Midbrain (tissue), 1 donor: ENCODE measurements at regions not wholly inside any gene's neighbourhood (a gene's known extent, or its start where the extent isn't known, plus 50 kb on each side); places are given as distances from the start of the nearest gene placed in this dataset.
A peak's percentile ranks its signal among the peaks of the same experiment; 100 is the strongest.
"Not testable (repeated sequence)": the region's sequence is repeated elsewhere in the genome, so short reads cannot be mapped to it uniquely, and the experiment has no call there.

Source experiments
- DNase-seq: peaks from one replicate; lab custom pipeline; 2025; lab: John Stamatoyannopoulos, UW

DNA sequence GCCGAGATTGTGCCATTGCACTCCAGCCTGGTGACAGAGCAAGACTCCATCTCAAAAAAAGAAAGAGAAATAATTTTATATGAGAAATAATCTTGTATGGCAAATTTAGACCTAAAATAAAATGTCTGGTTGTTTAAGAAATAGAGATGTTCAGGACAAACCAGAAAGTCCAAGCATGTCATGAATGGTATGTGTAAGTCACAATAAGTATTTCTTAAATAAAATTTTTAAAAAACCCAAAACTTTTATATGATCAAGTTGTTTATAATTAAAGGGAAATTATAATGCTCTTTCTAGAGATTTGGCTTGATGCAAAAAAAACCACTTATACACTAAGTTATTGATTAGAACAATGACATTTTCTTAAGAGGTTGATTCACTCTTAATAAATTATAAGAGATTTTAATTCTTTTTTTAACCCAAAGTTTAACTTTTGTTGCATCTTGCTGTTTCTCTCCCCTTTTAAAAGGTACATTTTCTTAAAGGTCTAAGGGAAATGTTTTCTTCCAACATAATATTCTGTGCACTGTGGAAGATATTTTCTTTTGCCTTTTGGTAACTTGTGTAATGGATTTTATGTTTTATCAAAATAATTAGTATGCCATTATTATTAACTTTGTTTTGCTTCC, 105.7 kb downstream of the RTP4 start:
- no peak for DNase-seq

GRCh38 chr3:187466306-187466705, 98.1 kb downstream of the RTP4 start:
- DNase-seq = not testable (repeated sequence)

DNA sequence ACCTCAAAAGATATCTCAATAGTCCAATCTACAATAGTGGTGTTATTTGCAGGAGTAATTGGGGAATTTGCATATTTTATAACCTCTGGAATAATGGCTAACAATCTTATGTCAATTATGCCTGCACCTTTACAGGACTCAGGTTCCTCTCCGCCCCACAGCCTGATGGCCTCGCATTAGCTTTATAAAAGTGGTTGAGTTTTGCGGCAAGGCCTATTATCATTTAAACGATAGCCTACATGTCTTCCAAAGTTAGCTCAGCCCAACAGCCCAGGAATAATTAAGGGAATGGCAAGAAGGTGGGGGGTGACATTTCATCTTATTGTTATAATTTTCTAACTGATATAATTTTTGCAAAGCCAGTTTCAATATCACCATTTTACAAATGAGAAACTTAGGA, 97.3 kb downstream of the RTP4 start:
- DNase-seq = no peak

GRCh38 chr3:187464682-187465081, 96.5 kb downstream of the RTP4 start:
- no peak for DNase-seq

- no peak for DNase-seq
Observed at GRCh38 chr3:187458921-187459320, 90.7 kb downstream of the RTP4 start.

- DNase-seq = no peak
Observed at GRCh38 chr3:187458383-187458782, 90.2 kb downstream of the RTP4 start.

GRCh38 chr3:187456250-187456649, 88.1 kb downstream of the RTP4 start:
- peak; percentile 74 for DNase-seq

DNA sequence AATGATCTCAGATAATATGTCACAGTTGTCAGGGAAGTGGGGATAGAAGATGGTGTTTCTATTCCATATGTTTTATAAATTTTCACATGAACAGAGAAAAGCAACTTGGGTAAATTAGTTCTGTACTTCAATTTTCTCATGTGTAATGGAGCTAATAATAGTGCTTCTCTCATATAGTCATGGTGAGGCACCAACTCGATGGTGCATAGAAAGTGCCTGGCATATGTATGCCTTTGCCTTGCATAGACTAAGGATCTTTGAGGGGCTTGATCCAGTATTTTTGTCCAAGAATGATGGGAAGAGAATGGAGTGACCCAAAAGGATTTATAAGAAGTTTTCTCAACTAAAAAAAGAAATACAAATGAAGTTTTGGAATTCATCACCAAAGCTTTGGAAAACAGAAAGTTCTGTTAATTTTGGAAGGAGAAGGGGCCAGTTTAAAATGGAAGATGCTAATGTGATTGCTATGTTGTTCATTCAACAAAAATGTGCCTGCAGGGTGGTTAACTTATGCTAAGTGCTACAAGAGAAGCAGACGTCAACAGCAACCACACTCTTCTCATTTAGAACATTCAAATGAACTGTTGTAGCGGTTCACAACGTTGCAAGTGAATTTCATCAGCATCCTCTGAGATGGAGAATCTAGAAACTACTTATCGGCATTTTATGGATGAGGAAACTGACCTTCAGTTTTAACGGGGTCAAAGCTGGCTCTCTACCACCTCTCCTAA, 86.1 kb downstream of the RTP4 start:
- no peak for DNase-seq

- DNase-seq = no peak
Observed at GRCh38 chr3:187450431-187451190, 82.4 kb downstream of the RTP4 start.

GRCh38 chr3:187448674-187449073, 80.5 kb downstream of the RTP4 start:
- no peak for DNase-seq

DNA sequence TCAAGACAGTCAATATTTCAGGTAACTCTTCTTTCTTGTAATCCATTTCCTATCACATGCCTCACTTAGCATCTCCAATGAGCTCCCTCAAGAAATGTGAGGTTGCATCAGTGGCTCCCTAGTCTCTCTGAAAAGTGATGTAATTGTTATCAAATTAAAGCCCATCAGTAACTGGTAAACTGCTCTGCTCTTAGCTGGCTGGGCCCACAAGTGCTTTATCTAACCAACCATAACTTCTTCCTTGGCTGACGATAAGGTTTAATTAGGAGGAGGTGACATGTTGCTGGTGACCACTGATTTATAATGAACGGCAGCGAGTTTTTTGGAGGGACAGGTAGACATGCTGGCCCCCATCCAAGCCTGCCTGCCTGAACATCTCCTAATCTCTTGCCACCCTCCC, 79.6 kb downstream of the RTP4 start:
- DNase-seq = no peak

DNA sequence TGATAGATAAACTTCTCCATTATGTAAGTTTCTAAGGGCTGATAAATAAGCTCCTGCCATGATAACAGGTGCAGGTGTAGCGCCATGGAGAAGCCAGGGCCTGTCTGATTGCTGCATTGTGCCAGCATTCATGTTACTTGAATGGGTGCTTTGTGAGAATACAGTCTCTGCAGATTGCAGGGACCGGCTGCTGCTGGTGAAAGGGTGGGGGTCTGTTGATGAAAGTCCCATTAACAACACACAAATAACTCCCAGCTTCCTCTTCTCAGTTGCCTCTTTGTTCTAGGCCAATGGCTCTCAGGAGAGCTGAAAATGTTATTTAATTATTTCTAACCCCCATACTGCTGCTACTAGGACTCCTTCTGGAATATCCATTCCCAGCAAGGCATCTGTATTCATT, 77.2 kb downstream of the RTP4 start:
- peak; percentile 42 for DNase-seq

DNA sequence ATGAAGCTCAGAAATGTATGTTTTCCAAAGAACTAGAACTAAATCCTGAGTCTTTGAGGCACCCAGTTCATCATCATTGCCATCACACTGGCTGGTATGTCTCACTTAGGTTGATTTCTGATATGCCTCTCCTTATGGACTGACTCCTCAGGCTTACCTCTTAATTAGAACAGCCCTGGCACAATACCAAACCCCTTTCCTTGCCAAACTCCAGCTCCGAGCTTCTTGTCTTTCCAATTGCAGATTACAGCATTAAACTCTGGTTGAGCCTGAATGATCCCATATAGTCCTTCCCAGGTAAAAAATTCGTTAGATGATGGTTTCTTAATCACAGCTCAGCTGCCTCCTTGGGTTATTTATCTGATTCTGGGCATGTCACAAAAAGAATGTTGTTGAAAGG, 66.3 kb downstream of the RTP4 start:
- no peak for DNase-seq

GRCh38 chr3:187430576-187430975, 62.4 kb downstream of the RTP4 start:
- no peak for DNase-seq
